HG03460 (cell line): ENCODE measurements at regions not wholly inside any gene's neighbourhood (a gene's known extent, or its start where the extent isn't known, plus 50 kb on each side); places are given as distances from the start of the nearest gene placed in this dataset.

ENCODE experiments used
- ATAC-seq: cut with Tn5 transposase; IDR thresholded peaks from one replicate; pipeline ENCODE4 v1.9.1; 2021; ENCODE audit not compliant: unreplicated experiment

GRCh38 chr2:74036010-74036409 lies 51.3 kb downstream of the TET3 start:
- ATAC-seq: no peak

- no peak for ATAC-seq
Observed at GRCh38 chr2:74036450-74037195, 51.9 kb downstream of the TET3 start.

GRCh38 chr2:74037379-74037860 lies 52.7 kb downstream of the TET3 start:
- ATAC-seq: peak; percentile 57

- ATAC-seq: no peak
Observed at GRCh38 chr2:74039611-74040010, 54.9 kb downstream of the TET3 start.

- no peak for ATAC-seq
Observed at GRCh38 chr2:74041182-74041581, 56.5 kb downstream of the TET3 start.

GRCh38 chr2:74041726-74042125 lies 57.0 kb downstream of the TET3 start:
- ATAC-seq: no peak

GRCh38 chr2:74042606-74043005 lies 57.9 kb downstream of the TET3 start:
- no peak for ATAC-seq

GRCh38 chr2:74043345-74044329 lies 58.9 kb downstream of the TET3 start:
- no peak for ATAC-seq

- ATAC-seq: no peak
Observed at GRCh38 chr2:74044999-74045398, 60.3 kb downstream of the TET3 start.

- no peak for ATAC-seq
Observed at GRCh38 chr2:74045454-74045853, 60.7 kb downstream of the TET3 start.

- no peak for ATAC-seq
Observed at GRCh38 chr2:74046441-74046840, 61.7 kb downstream of the TET3 start.

GRCh38 chr2:74047152-74047551 lies 62.4 kb downstream of the TET3 start:
- no peak for ATAC-seq

- ATAC-seq: no peak
Observed at GRCh38 chr2:74048147-74048546, 63.4 kb downstream of the TET3 start.

GRCh38 chr2:74048843-74049519 lies 64.3 kb downstream of the TET3 start:
- no peak for ATAC-seq

- ATAC-seq: no peak
Observed at GRCh38 chr2:74050151-74050550, 65.4 kb downstream of the TET3 start.

- ATAC-seq: no peak
Observed at GRCh38 chr2:74051504-74051903, 66.8 kb downstream of the TET3 start.

GRCh38 chr2:74052732-74053710 lies 68.3 kb downstream of the TET3 start:
- ATAC-seq: no peak

GRCh38 chr2:74053959-74054715 lies 69.4 kb downstream of the TET3 start:
- ATAC-seq: no peak

GRCh38 chr2:74059137-74059775 lies 74.5 kb downstream of the TET3 start:
- no peak for ATAC-seq
